HG03354 (cell line): ENCODE measurements at regions not wholly inside any gene's neighbourhood (a gene's known extent, or its start where the extent isn't known, plus 50 kb on each side); places are given as distances from the start of the nearest gene placed in this dataset.
"Not testable (repeated sequence)": the region's sequence is repeated elsewhere in the genome, so short reads cannot be mapped to it uniquely, and the experiment has no call there.

Experiments
- ATAC-seq: cut with Tn5 transposase; IDR thresholded peaks from one replicate; pipeline ENCODE4 v1.9.1; 2021; ENCODE audit warnings: mild to moderate bottlenecking; ENCODE audit not compliant: unreplicated experiment, poor library complexity, severe bottlenecking

DNA sequence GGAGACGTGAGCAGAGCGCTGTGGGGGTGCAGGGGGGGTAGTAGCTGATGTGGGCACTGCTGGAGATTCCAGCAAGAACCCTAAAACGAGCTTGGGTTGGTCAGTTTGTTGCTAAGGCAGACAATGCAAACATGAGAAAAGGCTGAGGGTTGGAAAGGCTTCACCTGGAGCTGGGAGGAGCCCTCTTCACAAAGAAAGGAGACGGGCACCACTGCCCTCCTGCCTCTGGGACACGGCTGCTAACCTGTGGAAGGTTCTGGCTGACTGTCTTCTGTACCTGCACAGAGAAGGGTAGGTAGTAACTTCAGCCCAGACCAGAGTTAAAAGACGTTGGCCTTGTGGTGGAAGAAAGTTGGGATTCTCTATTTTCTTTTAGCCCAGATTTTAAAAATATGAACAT, 108.7 kb downstream of the SUCLA2 start:
- ATAC-seq, result no peak

DNA sequence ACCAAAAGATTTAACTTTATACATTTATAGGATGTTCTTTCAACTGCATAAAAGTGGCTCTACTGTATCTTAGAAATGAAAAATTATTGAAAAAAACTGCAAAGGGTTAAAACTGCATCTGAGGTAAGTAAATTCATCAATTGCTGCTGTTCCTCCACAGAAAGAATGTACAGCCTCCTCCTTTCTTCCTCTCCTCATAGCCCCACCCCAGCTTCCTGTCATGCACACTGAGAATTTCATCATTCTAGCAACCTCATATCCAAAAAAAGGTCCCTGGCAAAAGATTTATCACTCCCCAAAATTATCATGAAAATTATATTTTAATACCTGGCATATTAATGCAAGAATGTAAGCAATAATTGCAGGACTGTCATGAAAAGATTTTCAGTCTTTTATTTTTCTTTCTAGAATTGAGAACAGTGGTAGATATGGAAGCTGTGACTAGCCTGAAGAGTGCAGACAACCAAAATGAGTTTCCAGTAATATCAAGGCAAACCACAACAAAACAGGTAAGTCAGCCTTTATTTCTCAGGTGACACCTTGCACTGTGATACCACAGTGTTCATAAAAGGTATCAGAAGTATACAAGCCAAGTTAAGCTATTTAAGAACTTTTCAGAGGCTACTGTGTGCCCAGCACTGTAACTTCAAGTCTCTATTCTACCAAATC, 110.8 kb downstream of the SUCLA2 start:
- ATAC-seq, result no peak

DNA sequence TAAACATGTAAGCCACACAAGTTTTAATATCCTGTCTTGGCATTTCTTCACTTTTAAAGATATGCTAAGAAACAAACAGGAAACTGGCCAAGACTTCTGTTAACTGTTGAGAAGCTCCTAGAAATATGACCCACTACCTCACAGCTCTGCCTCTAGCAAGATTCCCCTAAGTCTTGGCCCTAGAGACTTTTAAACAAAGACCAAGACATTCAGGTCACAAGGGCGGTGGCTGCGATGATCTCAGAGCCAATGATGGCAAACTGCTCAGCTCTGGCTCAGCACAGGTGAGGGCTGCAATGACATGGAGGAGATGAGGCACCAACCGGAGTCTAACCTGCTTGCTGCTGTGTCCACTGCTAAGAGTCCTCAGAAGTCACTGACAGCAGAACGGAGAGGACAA, 114.8 kb downstream of the SUCLA2 start:
- ATAC-seq, result no peak

DNA sequence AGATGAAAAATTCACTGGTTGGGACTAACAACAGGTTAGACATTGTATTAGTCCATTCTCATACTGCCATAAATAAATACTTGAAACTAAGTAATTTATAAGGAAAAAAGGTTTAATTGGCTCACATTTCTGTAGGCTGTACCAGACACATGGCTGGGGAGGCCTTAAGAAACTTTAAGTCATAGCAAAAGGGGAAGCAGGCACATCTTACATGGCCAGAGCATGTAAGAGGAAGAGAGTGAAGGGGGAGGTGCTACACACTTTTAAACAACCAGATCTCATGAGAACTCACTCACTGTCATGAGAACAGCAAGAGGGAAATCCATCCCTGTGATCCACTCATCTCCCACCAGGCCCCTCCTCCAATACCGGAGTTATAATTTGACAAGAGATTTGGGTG, 125.9 kb downstream of the SUCLA2 start:
- no peak for ATAC-seq

DNA sequence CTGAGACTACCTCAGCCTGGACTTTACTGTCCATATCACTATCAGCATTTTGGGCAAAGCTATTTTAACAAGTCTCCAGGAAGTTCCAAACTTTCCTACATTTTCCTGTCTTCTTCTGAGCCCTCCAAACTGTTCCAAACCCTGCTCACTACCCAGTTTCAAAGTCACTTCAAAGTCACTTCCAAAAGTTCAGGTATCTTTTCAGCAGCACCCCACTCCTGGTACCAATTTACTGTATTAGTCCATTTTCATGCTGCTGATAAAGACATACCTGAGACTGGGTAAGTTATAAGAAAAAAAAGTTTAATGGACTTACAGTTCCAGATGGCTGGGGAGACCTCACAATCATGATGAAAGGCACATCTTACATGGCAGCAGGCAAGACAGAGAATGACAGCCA, 127.1 kb downstream of the SUCLA2 start:
- not testable (repeated sequence) for ATAC-seq

DNA sequence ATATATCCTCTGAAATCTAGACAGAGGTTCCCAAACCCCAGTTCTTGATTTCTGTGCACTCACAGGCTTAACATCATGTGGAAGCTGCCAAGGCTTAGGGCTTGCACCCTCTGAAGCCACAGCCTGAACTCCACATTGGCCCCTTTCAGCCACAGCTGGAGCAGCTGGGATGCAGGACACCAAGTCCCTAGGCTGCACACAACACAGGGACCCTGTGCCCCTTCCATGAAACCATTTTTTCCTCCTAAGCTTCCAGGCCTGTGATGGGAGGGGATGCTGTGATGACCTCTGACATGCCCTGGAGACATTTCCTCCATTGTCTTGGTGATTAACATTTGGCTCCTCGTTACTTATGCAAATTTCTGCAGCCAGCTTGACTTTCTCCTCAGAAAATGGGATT, 127.8 kb downstream of the SUCLA2 start:
- ATAC-seq, result not testable (repeated sequence)

DNA sequence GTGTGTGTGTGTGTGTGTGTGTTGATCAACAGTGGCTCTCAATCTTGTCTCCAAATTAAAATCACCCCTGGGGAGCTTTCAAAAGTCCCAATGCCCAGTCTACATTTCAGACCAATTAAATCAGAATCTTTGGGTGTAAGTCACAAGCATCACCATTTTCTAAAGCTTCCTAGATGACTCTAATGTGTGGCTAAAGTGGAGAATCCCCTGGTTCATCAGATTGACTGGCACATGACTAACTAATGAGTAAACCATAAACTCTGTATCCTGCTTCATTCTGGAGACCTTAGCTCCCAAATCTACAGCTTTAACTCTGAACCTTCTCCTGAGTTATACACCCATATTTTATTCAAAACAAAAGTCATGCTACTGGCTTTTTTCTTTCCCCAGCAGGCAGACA, 131.3 kb downstream of the SUCLA2 start:
- ATAC-seq, result no peak

DNA sequence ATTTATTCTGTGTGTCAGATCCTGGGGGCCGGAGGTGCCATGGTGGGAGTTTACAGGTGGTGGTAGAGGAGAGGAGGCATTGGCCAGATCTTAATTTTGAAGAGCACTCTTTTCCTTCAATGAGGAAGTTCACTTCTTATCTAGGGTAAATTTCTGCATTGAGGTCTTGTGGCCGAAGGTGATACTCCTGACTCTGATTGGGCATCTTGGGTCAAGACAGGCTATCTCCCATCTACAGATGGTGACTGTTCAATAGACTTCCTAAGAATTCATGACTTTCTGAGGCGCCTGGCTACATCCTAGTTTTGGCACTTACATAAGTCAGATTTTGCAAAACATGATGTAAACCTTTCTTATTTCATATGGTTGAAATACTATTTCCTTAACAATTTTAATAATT, 135.2 kb downstream of the SUCLA2 start:
- ATAC-seq, result no peak

DNA sequence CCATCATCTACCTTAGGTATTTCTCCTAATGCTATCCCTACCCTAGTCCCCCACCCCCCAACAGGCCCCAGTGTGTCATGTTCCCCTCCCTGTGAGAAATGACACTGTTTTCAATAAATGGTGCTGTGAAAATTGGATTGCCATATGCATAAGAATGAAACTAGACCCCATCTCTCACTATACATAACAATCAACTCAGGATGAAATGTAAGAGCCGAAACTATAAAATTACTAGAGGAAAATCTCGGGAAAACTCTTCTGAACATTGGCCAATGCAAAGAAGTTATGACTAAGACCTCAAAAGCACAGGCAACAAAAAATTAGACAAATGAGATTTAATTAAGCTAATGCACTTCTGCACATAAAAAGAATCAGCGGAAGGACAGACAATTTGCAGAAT, 138.2 kb downstream of the SUCLA2 start:
- ATAC-seq, result no peak

DNA sequence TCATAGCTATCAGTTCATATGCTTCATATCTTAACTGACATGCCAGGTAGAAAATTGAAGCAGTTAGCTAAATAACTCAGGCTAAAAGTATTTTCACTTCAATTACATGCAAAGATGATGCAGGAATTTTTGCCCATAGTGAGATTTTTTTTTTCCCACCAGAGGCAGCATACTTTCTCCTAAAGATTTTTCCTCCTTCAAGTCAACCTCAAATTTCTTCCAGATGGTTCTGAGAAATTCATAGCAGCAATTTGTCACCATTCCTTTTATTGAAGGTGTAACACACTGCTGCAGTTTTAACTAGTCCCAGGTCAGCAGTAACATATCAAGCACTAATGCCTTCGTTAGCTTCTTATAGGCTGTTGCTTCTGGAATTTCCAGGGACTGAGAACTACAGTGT, 141.9 kb downstream of the SUCLA2 start:
- no peak for ATAC-seq

DNA sequence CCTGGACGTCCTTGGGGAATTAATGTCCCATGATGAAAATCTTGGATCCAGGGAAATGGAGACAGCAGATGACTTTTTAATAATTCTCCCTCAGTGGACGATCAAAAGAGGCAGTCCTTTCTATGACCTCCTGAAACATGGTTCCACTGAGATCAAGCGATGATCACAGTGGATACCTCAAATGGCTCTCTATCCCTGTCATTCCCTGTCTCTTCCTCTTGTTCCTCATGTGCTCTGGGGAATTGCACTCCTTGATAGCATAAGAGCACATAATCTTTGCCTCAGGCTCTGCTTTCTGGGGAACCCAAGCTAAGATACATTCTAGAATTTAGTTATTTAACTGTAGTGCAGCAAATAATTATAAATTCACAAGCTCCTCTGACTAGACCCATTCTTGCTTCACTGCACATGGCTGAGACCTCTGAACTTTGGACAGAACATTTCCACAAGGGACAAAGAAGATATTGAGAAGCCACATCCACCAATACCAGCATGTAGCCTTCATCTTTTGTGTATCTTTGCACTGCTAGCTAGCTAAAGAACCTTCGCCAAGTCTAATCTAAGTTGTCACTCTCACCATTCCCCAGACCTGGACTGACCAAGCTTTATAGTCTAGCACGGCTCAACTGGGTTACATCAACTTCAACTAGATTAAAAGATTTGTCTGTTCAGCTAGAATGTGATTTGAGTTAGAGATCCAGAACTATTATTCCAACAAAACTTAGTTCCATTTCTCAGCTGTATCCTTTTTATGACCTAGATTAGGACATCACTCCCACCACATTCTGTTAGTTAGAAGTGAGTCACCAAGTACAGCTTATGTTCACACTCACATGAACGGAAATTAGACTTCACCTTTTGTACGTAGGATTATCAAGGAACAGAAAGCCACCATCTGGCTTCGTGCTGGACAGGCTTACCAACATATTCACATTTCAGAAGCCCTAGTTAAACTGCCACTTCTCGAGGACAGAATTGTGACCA, 142.7 kb downstream of the SUCLA2 start:
- ATAC-seq, result no peak

DNA sequence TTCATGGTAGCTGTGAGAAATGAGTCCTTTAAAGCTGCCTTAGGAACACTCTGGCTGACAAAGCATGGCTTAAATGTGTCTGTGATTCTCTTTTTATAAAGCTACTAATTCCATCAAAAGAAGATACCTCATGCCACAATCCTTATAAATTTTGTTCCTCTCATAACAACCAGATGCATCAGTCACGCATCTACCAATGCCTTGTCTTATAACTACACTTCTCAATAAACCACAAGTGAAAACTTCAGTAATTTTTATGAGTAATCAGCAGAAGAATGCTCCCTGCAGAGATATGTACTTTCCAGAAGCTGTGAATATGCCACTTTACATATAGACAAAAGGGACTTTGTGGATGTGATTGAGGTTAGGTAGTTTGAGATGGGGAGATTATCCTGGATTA, 147.8 kb downstream of the SUCLA2 start:
- ATAC-seq, result no peak

DNA sequence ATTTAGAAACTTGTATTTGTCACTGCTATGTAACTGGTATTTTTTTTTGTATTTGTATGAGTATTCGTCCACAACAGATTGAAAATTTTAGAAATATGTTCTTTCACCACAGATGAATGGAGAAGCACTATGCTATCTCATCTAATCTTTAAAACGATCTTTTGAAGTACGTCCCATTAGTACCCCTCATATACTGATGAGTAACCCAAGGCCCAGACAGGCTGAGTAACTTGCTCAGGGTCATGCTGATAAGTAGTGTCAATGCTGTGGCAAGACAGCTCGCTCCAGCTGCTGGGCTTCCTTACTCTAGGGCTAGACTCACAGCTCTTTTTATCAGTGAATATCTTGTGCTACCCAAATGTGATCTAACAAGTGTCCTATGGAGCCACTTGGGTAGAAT, 154.2 kb downstream of the SUCLA2 start:
- no peak for ATAC-seq

DNA sequence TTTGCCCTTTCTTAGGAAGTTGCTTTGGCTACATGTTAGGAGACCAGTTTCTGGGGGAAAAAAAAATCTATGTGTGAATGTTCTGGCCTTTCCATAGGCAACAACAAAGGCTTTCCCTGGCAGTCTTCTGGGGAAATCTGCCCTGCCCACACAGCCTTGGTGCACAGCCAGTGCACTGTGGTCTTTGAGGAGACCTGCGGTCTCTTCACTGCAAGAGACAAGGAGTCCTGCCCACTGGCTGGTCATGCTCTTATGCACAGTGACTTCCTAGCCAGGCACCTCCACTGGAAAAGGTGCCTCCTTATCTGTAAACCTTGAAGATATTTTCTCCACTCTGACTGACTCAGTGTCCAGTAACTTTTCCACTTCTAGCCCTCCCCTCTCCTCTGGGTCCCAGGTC, 155.1 kb downstream of the SUCLA2 start:
- no peak for ATAC-seq

DNA sequence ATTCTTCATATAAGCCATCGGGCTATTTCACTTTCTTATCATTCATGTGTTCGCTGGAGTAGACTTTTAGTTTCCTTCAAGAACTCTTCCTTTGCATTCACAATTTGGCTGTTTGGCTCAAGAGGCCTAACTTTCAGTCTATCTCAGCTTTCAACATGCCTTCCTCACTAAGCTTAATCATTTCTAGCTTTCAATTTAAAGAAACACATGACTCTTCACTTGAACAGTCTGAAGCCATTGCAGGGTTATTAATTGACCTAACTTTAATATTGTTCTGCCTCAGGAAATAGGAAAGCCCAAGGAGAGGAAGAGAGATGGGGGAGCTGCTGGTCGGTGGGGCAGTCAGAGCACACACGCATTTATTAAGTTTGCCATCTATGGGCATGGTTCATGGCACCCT, 158.1 kb downstream of the SUCLA2 start:
- ATAC-seq, result peak; percentile 90

DNA sequence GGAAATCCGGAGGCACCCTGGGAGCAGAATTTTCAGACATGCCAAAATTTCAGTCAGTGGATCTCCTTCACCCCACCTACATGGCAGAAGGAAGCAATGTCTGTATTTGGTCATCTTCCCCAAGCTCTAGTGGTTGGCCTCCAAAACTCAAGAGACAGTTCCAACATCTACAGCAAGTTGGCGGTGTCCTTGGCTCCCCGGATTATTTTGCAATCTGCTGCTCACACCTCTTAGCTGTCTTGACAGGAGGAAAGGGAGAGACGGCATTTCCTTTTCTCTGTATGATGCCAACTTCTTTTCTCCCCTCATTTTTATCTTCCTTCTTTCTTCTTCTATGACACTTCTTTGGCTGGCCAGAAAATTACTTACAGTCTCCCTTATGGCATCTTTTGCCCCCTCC, 159.9 kb downstream of the SUCLA2 start:
- no peak for ATAC-seq

DNA sequence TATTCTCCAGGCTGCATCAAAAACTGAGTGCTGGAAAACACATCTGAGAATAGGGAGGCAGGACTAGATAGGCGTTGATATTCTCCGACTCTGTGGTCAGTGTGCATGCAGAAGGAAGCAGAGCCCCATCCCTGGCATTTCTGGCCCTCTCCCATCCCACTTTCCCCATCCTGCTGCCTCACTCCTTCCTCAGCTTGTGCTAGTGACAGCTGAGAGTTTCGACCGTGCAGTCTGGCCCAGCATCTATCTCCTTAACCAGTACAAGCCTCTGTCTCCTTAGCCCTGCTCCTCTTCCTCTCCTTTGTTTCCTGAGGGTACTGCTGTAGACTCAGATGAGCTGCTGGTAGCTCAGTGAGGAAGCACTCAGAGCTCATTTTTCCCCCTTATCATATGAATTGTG, 163.2 kb downstream of the SUCLA2 start:
- no peak for ATAC-seq

DNA sequence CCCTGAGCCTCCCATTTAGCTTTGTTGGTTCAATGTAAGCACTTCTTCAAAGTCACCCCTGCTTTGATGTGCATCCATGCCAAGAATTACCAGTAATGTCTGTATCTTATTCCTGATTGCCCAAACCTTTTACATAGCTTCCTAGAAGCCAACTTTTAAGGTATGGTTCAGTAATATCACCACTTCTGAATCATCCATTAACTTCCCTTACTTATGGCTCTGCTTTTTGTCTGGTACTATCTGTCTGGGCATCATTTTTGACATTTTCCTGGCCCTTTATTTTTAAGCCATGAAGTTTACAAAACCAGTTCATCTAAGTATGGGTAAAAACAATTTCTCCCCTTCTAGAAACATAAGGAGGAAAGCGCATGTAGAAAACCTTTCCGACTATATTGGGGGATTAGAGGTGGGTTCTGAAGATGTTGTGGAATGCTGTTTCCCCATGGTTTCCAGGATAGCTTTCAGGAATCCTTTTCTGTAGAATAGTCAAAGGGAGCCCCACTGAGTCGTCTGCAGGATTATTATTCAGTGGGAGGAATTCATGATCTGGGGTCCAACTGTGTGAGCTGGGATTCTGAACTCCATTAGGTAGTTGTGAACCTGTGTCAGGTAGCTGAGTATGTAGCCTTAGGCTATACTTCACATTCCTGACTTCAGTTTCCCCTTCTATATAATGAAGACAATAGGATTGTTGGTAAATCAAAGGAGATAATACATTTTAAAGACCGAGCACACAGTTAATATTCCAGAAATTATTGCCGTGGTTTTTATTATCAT, 163.8 kb downstream of the SUCLA2 start:
- ATAC-seq, result no peak

DNA sequence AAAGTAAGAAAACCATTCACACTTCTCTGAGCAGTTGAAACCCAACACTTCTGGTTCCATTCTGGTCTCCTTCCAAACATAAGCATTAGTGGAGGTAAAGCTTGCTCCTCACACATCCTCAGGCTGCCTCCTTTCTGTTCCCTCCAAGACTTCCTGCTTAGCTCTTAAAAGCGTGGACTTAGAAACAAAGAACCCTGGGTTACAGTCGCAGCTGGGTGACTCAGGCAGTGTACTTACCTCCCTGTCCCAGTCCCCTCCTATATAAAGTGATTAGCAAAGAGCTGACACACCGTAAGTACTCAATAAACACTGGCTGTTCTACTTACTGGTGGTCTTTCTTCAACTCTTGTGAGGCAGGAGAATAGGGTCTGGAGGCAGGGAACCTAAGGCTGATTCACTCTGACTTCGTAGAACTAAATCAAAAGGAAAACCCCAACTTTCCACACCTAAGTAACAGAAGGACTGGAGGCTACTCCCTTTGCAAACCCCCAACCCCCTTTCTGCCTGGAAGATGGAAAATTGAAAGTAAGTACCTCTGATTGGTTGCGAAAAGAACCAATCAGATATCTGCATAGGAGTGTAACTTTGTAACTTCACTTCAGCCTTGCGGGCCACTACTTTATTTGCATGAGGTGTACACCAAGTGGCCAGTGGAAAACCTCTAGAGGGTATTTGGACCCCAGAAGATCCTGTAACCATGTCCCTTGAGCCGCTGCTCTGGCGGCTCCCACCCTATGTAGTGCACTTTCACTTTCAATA, 165.4 kb downstream of the SUCLA2 start:
- ATAC-seq, result no peak

DNA sequence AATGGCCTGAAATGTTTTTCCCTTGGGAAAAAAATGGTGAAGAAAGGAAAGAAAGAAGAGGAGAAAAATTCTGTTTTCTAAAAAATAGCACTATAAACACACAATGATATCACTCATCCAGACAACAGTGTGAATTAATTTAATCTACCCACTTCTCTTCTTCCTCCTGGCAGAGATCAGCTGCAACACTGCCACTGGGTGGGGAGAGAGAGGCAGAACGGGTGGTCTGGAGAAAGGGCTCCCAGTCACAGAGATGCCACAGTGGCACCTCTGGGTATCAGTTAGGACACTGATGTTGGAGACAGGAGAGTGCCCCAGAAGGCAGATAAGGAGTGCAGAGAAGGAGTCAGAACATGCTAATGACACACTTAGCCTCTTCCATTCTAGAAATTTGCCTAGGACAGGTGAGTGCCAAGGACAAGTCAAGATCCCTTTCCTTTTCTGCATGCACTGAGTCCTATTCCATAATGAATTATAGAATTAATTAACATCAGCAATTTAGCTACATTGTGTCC, 168.6 kb downstream of the SUCLA2 start:
- ATAC-seq, result no peak
